HUES6 (cell line): ENCODE measurements at regions not wholly inside any gene's neighbourhood (a gene's known extent, or its start where the extent isn't known, plus 50 kb on each side); places are given as distances from the start of the nearest gene placed in this dataset.

Experiments used
- H3K27ac ChIP-seq: 2 replicates; pipeline ENCODE4 v1.7.0; 2013; ENCODE audit warnings: low read depth, mild to moderate bottlenecking, low read length, inconsistent platforms
- H3K27me3 ChIP-seq: 2 replicates; pipeline ENCODE4 v1.6.1; 2013; ENCODE audit warnings: low read length; ENCODE audit not compliant: control insufficient read depth, insufficient read depth
- H3K36me3 ChIP-seq: 2 replicates; pipeline ENCODE4 v1.6.1; 2013; ENCODE audit warnings: low read length; ENCODE audit not compliant: control insufficient read depth, insufficient read depth
- H3K4me1 ChIP-seq: 2 replicates; pipeline ENCODE4 v1.6.1; 2013; ENCODE audit warnings: low read length; ENCODE audit not compliant: control insufficient read depth, insufficient read depth
- H3K4me3 ChIP-seq: 2 replicates; pipeline ENCODE4 v1.5.1; 2013; ENCODE audit warnings: low read depth, low read length
- H3K9ac ChIP-seq: one replicate; pipeline ENCODE4 v1.6.1; 2013; ENCODE audit warnings: mild to moderate bottlenecking, low read length
- H3K9me3 ChIP-seq: 2 replicates; pipeline ENCODE4 v1.6.1; 2013; ENCODE audit warnings: low read depth, low read length; ENCODE audit not compliant: control insufficient read depth, insufficient read depth

- no peak overlapping the region for H3K4me3 ChIP-seq
- no peaks in the 10 kb centered on the region for H3K9me3 ChIP-seq
- H3K9ac ChIP-seq, result no peak overlapping the region
- no peaks in the 10 kb centered on the region for H3K36me3 ChIP-seq
- H3K27ac ChIP-seq, result no peak overlapping the region
- no peaks in the 10 kb centered on the region; the same call in 1 of the 2 replicates for H3K27me3 ChIP-seq
- H3K4me1 ChIP-seq, result no peaks in the 10 kb centered on the region
These were observed 219.5 kb upstream of the TMEM132C start for GRCh38 chr12:128047266-128048060.

GRCh38 chr12:128052331-128052730 is 214.6 kb upstream of the TMEM132C start:
- H3K36me3 ChIP-seq, result no peaks in the 10 kb centered on the region
- H3K4me1 ChIP-seq, result peaks cover 20% of the 10 kb centered on the region
- H3K4me3 ChIP-seq, result no peak overlapping the region
- H3K9me3 ChIP-seq, result no peaks in the 10 kb centered on the region
- H3K9ac ChIP-seq, result no peak overlapping the region
- H3K27me3 ChIP-seq, result no peaks in the 10 kb centered on the region; the same call in 1 of the 2 replicates
- no peak overlapping the region for H3K27ac ChIP-seq

GRCh38 chr12:128052777-128053176 is 214.2 kb upstream of the TMEM132C start:
- no peaks in the 10 kb centered on the region for H3K9me3 ChIP-seq
- H3K4me1 ChIP-seq, result peaks cover 20% of the 10 kb centered on the region
- no peaks in the 10 kb centered on the region; the same call in 1 of the 2 replicates for H3K27me3 ChIP-seq
- no peaks in the 10 kb centered on the region for H3K36me3 ChIP-seq
- H3K27ac ChIP-seq, result no peak overlapping the region
- no peak overlapping the region for H3K4me3 ChIP-seq
- H3K9ac ChIP-seq, result no peak overlapping the region

GRCh38 chr12:128055567-128055966 is 211.4 kb upstream of the TMEM132C start:
- no peaks in the 10 kb centered on the region for H3K27me3 ChIP-seq
- no peak overlapping the region for H3K4me3 ChIP-seq
- peaks cover 20% of the 10 kb centered on the region for H3K4me1 ChIP-seq
- H3K9me3 ChIP-seq, result no peaks in the 10 kb centered on the region
- no peak overlapping the region for H3K9ac ChIP-seq
- no peaks in the 10 kb centered on the region for H3K36me3 ChIP-seq
- H3K27ac ChIP-seq, result no peak overlapping the region

- Histone ChIP-seq H3K27me3 (no peaks in the 10 kb centered on the region), H3K27ac (no peak overlapping the region), H3K9ac (no peak overlapping the region), H3K4me3 (no peak overlapping the region), H3K4me1 (peaks cover 20% of the 10 kb centered on the region), H3K36me3 (no peaks in the 10 kb centered on the region), H3K9me3 (no peaks in the 10 kb centered on the region)
These were observed 210.7 kb upstream of the TMEM132C start for GRCh38 chr12:128056136-128056801.

GRCh38 chr12:128057586-128057985 is 209.4 kb upstream of the TMEM132C start:
- Histone ChIP-seq H3K4me1 (peaks cover 20% of the 10 kb centered on the region), H3K9ac (no peak overlapping the region), H3K4me3 (no peak overlapping the region), H3K27ac (no peak overlapping the region), H3K9me3 (no peaks in the 10 kb centered on the region), H3K36me3 (no peaks in the 10 kb centered on the region), H3K27me3 (no peaks in the 10 kb centered on the region)

- no peak overlapping the region for H3K4me3 ChIP-seq
- peaks cover 20% of the 10 kb centered on the region for H3K4me1 ChIP-seq
- no peaks in the 10 kb centered on the region for H3K9me3 ChIP-seq
- H3K36me3 ChIP-seq, result no peaks in the 10 kb centered on the region
- H3K27me3 ChIP-seq, result no peaks in the 10 kb centered on the region
- H3K9ac ChIP-seq, result no peak overlapping the region
- no peak overlapping the region for H3K27ac ChIP-seq
These were observed 207.2 kb upstream of the TMEM132C start for GRCh38 chr12:128059621-128060370.

- H3K4me3 ChIP-seq, result no peak overlapping the region
- no peaks in the 10 kb centered on the region for H3K9me3 ChIP-seq
- no peaks in the 10 kb centered on the region for H3K27me3 ChIP-seq
- H3K36me3 ChIP-seq, result no peaks in the 10 kb centered on the region
- H3K27ac ChIP-seq, result no peak overlapping the region
- H3K9ac ChIP-seq, result no peak overlapping the region
- H3K4me1 ChIP-seq, result no peaks in the 10 kb centered on the region
These were observed 198.8 kb upstream of the TMEM132C start for GRCh38 chr12:128068211-128068610.

- H3K36me3 ChIP-seq, result no peaks in the 10 kb centered on the region
- H3K4me1 ChIP-seq, result no peaks in the 10 kb centered on the region
- H3K27me3 ChIP-seq, result no peaks in the 10 kb centered on the region
- H3K9me3 ChIP-seq, result no peaks in the 10 kb centered on the region
- H3K4me3 ChIP-seq, result no peak overlapping the region
- no peak overlapping the region for H3K27ac ChIP-seq
- no peak overlapping the region for H3K9ac ChIP-seq
These were observed 197.5 kb upstream of the TMEM132C start for GRCh38 chr12:128069359-128069997.

GRCh38 chr12:128073937-128074336 is 193.0 kb upstream of the TMEM132C start:
- Histone ChIP-seq H3K9ac (no peak overlapping the region), H3K4me3 (no peak overlapping the region), H3K27ac (no peak overlapping the region), H3K36me3 (no peaks in the 10 kb centered on the region), H3K27me3 (no peaks in the 10 kb centered on the region), H3K9me3 (peaks cover 13% of the 10 kb centered on the region), H3K4me1 (peaks cover 8% of the 10 kb centered on the region; the same call in 1 of the 2 replicates)
